C1 segment of cervical spinal cord (tissue), 14 donors: ENCODE measurements at regions not wholly inside any gene's neighbourhood (a gene's known extent, or its start where the extent isn't known, plus 50 kb on each side); places are given as distances from the start of the nearest gene placed in this dataset.
A peak's percentile ranks its signal among the peaks of the same experiment; 100 is the strongest.

Experiments
- DNase-seq, 14 donors: peaks; one replicate each; lab custom pipeline; 2025; lab: John Stamatoyannopoulos, UW

GRCh38 chr10:88107296-88108097 lies 244.1 kb downstream of the PTEN start:
- DNase-seq = no peak

DNA sequence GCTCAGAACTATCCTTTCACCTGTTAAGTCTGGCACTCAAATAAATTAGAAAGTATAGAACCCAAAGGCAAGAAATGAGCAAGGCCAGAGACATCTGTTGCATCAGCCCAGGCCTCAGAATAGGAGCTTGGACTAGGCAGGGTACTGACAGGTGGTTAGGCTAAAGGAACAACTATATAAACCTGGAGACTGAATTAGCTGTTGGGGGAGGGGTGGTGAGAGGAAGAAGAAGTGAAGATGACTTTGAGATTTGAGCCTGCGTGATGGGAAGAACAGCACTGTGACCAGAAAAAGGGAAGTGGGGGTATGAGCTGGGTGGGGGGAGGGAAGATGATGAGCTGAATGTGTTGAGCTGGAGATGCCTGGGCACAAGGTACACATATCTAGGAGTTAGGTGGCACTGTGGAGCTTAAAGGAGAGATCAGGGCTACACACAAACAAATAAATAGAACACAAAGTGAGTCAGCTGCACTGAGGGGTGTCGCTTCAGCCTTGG lies 244.7 kb downstream of the PTEN start:
- peak in 4 of 14 donors; percentile 8 to 41 (median 22) for DNase-seq

DNA sequence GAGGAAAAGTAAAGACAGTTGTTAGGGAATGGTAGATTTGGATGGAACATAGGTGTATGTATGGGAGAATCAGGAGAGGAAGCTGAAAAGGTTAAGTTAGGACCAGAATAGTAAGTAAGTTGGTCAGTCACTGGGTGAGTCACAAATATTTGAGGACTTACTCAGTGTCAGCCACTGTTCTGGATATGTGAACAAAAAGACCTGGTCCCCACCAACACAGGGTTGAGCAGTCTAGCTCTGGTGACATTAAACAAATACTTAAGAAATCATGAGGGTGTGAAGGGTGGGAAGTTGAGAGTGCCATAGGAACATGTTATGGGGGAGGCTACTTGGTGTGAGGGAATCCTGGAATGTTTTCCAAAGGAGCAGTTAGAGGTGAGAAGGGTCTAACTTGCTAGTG lies 246.9 kb downstream of the PTEN start:
- no peak for DNase-seq

DNA sequence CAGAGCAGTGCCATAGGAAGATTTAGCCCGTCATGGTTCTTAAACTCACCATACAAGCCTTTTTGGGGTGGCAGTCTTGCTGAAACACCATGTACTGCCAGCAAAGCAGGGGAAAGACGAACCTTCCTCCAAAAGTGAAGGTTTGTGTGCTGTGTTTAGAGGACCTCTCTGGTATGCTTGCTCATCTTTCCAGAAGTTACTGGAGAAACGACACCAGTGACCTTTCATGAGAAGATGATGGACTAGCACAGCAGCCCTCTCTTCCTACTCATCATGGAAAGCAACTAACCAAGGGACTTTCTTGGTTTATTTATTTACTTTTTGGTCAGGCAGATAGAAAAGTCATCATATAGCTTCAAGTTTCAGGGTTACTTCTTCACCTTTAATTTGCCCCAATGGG lies 247.4 kb downstream of the PTEN start:
- DNase-seq = no peak

DNA sequence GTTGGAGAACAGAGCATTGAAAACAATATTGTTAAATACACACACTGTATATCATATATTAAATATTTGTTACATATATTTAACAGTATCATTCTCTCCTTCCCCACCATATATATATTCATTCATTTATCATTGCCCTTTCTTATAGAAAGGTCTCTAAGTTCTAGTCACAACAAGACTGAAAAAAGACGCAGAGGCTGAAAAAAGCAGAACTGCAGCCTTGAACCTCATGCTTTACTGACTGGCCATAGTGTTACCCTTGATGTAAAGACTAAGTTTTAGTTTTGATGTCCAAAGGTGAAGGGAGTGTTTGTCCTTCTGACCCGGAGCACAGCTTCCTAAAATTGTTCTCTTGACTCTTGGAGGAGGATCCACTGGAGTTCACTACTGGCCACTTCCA lies 247.9 kb downstream of the PTEN start:
- DNase-seq = no peak

DNA sequence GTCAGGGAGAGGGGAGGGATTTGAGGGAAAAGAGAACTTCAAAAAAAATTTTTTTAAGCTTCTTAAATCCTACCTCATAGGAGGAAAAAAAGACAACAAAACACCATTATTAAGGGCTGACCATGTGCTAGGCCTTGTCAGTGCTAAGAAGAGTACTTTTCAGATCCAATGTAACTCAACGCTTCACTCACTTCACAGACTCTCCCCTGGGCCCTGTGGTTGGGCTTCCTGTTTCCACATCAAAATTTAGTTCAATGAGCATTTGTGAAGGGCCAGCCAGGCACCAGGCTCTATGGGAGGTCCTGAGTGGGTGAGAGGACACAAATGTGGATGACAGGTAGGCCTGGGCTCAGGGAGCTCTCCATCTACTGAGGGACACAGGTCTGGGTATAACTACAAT lies 249.8 kb downstream of the PTEN start:
- DNase-seq = no peak

DNA sequence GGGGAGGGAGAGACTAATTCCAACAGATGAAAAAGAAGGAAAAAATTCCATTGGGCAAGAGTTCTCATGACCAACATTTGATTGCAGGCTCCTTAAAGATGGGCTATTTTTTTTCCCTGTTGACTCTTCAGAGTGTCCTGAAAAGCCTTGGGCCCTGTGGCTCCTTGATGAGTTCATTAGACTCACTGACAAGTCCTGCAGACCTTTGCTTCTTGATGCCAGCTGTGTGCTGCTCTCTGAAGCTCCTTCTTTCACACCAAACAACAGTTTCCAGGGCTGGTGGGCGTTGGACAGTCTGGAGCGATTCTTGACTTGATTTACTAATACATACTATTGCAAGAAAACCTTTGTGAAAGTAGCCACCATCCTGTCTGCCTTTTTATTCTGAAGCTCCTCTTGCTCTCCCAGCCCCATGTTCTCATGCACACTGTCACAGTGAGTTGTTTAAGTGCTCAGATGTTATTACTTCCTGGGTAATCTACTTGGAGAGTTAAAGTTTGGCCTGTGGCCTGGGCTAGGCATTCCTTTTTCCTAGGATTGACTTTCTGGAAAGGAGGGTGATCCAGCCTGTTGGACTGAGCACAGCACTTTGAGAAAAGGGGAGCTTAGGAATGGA lies 250.3 kb downstream of the PTEN start:
- DNase-seq = no peak

DNA sequence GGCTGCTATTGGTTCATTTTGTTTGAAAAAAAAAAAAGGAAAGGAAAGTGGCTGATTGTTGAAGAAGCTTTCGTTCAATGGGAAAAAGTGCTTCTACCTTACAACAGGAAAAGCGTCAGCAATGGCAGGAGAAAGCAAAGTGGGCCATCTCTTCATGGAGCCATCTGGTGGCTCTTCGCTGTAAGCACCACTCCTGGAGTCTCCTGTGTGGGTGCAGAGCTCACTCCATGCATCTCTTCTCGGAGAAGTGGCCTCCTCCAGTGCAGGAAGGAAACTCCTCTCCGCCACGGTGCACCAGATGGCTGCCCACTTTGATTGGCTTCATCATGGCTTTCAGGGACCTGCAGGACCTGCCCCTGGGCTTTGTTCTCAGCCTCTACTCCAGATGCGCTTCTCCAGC lies 250.9 kb downstream of the PTEN start:
- peak in 1 of 14 donors; percentile 12 for DNase-seq

DNA sequence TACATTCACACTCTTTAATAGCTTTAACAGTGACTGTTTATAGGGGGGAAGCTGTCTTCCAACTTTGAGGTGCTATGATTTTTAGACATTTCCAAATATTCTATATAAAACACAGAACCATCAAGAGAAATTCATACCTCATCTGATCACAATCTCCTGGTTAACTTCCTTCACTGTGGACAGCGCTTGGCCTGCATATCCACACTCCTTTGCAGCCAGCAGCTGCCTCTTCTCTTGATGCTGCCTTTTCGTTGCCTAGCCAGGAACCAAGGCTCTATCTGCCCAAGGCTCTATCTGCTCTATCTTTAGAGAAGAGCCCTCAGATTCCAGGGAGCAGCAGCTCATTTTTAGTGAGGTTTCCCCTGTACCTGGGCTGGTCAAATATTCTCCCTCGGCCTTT lies 252.0 kb downstream of the PTEN start:
- DNase-seq = no peak

- DNase-seq = no peak
These were observed 252.5 kb downstream of the PTEN start for GRCh38 chr10:88115968-88116367.

DNA sequence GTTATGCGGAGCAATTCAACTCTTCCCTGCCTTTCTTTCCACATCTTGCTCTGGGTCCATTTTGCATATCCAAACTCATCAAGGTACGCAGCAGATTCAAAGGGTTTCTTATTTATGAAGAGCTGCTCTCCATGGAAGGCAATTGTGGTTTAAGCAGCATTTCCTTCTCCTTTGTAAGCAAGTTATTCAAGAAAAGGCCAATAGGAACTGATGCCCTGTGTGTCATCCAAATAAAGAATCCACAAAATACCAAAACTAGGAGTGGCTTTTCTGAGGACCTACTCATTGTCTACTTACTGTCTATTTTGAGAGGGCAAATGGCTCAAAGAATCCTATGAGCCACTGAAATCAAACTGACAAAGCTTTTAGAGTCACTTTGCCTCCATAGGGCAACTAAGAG lies 253.1 kb downstream of the PTEN start:
- DNase-seq = no peak

- no peak for DNase-seq
These were observed 253.7 kb downstream of the PTEN start for GRCh38 chr10:88116971-88117626.

- DNase-seq = peak in 1 of 14 donors; percentile 4
These were observed 254.6 kb downstream of the PTEN start for GRCh38 chr10:88117869-88118632.

DNA sequence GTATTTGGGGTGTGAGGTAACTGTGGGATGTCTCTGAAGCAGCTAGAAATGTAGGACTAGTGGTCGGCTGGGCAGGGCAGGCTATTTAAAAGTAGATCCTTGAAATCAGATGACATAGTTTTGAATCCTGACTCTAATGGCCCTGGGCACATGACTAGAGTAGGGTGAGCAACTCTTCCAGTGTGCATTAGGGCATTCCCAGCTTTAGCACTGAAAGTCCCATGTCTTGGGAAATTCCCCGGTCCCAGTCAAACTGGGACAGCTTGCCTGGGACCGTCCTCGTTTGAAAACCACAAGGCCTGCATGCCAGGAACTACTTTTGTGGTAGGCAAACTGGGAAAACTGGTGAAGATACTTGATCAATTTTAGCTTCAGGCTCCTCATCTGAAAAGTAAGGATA lies 255.3 kb downstream of the PTEN start:
- no peak for DNase-seq

DNA sequence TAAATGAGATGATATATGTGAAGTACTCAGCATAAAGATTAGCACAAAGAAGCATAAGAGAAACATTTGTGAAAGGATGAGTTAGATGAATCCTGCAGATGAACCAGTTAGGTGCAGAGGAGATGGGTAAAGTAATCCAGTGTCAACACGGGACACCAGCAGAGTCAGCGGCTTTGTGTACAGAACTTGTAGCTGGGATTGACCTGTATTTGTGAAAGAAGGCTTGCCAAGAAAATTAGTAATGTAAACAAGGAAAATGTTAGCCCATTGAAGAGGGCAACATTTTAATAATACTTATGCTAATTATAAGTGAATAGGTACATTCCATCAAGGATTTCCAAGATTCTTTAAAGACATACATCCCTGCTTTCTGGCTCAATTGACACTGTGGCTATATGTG lies 255.7 kb downstream of the PTEN start:
- no peak for DNase-seq

GRCh38 chr10:88120075-88120474 lies 256.6 kb downstream of the PTEN start:
- no peak for DNase-seq

DNA sequence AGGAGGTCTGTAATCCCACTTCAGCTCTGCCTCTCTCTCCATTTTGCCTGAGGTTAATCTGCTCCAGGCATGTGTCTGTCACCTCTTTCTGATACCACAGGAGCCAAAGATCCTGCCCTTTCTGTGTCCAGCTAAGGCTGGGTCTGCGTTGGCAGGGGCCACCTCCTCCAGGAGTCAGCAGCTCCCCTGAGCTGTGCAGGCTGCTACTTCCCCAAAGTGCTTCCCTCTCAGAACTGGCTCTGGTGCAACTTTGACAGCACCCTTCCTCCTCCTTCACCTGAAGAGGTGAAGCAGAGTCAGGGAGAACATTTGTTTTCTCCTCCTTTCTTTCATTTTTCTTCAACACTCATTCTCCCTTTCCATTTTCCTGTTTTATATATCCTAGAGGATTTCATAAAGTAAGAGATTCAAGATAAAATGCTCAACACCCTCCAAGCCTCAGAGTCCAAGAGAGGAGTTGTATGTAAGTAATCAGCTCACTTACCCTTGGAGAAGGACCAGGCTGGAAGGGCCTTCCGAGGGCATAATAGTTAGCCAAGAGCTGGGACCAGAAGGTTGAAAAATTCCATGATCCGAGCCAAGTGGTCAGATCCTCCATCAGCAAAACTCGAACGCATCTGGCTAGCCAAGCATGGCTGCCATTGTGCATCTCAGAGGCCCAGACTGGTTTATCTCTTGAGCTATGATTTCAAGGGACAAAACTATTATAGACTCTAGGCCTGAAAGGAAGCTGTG lies 257.3 kb downstream of the PTEN start:
- DNase-seq = no peak

DNA sequence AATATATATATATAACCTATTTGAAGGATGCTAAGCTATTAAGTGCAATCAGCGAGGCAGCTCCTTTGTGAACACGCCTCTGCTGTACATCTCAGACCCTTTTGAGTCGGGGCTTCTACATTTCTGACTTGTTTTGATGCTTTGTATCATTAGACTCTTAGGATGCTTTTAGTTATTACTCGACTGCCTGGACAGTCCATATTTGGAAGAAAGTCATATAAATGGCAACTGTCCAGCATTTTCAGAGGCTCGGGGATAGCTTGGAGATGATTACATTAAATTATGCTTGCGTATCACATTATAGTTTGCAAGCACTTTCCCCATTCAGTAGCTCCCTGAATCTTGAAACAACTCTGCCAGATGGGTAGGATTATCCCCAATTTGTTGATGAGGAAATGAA lies 257.9 kb downstream of the PTEN start:
- no peak for DNase-seq

- DNase-seq = no peak
These were observed 258.7 kb downstream of the PTEN start for GRCh38 chr10:88122145-88122544.

DNA sequence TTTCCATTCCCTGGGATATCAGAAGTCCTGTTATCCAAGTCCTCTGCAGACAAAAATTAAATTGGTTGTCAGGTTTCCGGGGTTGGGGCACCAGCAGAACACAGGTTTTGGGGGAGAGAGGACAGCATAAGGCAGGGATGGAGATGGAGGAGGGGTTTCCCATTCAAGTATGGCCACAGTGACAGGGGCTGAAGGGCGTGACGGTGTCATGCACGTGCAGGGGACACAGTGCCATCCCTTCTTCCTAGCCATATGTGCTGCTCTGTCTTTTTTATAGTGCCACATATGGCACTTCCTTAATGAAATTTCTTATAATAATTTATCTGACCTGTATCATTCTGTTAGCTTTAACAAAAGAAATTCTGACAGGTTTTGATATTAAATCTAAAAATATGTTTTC lies 259.2 kb downstream of the PTEN start:
- DNase-seq = no peak

DNA sequence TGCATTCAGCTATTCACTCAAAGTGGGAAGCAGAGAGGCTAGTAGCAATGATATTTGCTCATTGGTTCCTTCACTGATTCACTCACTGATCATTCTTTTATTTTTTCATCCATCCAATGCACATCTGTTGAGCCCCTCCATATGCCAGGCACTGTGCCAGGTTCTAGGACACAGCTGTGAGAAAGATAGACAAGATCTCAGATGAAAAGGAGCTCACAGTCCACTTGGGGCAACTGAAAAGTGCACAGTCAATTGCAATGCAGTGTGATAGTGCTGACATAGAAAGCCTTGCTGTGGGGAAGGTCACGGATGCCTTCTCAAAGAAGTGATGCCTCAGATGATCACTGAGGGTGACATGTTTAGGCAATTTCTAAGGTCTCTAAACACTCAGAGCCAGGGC lies 262.3 kb downstream of the PTEN start:
- no peak for DNase-seq
